ENCODE measurements at regions not wholly inside any gene's neighbourhood (a gene's known extent, or its start where the extent isn't known, plus 50 kb on each side); places are given as distances from the start of the nearest gene placed in this dataset.

DNA sequence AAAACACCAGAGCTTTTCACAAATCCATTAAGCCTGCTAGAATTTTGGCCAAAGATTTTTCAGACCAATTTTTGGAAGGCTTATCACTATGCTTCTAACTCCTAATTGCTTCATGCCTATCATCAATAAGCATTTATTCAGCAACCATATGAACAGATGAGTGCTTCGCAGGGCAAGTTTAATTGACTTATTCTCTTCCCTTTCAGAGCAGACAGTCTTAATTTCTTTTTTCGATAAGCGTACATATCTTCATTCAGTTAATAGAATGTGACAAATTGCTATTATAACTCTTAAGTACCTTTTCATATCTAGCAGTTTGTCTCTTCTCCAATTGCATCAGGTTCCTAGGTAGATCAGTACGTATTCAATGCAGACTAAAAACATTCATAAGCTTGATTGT is 298.4 kb upstream of the ANO5 start:
- TF ChIP-seq, protein P1, sequence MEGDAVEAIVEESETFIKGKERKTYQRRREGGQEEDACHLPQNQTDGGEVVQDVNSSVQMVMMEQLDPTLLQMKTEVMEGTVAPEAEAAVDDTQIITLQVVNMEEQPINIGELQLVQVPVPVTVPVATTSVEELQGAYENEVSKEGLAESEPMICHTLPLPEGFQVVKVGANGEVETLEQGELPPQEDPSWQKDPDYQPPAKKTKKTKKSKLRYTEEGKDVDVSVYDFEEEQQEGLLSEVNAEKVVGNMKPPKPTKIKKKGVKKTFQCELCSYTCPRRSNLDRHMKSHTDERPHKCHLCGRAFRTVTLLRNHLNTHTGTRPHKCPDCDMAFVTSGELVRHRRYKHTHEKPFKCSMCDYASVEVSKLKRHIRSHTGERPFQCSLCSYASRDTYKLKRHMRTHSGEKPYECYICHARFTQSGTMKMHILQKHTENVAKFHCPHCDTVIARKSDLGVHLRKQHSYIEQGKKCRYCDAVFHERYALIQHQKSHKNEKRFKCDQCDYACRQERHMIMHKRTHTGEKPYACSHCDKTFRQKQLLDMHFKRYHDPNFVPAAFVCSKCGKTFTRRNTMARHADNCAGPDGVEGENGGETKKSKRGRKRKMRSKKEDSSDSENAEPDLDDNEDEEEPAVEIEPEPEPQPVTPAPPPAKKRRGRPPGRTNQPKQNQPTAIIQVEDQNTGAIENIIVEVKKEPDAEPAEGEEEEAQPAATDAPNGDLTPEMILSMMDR (IDR thresholded peaks at IDR 0.05): no peak
- no peak for TF ChIP-seq POLR2A (IDR thresholded peaks at IDR 0.05)

Measured in heart left ventricle (tissue), 13 donors.